ENCODE measurements at regions not wholly inside any gene's neighbourhood (a gene's known extent, or its start where the extent isn't known, plus 50 kb on each side); places are given as distances from the start of the nearest gene placed in this dataset.

DNA sequence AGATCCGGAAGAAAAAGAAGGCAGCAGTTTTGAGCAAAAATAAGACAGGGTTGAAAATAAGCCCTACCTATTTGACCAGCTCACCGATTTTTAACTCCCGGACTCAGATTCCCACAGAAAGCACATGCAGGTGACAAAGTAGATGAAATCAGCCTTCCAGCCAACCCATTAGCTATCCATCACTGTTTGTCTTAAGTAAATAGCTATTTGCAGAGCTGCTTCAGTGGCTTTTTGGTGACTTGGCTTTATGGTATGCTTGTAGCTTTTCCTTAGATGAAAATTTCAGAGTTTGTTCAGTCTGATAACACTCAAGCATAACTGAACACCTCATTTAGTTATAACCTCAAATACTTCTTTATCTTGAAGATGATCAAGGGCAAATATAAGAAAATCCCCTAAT, 192.6 kb downstream of the HIPK3 start:
- POLR2A ChIA-PET, result no interaction called here
- TF ChIP-seq, protein P1, sequence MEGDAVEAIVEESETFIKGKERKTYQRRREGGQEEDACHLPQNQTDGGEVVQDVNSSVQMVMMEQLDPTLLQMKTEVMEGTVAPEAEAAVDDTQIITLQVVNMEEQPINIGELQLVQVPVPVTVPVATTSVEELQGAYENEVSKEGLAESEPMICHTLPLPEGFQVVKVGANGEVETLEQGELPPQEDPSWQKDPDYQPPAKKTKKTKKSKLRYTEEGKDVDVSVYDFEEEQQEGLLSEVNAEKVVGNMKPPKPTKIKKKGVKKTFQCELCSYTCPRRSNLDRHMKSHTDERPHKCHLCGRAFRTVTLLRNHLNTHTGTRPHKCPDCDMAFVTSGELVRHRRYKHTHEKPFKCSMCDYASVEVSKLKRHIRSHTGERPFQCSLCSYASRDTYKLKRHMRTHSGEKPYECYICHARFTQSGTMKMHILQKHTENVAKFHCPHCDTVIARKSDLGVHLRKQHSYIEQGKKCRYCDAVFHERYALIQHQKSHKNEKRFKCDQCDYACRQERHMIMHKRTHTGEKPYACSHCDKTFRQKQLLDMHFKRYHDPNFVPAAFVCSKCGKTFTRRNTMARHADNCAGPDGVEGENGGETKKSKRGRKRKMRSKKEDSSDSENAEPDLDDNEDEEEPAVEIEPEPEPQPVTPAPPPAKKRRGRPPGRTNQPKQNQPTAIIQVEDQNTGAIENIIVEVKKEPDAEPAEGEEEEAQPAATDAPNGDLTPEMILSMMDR (IDR thresholded peaks at IDR 0.05), result no peak
- intact Hi-C loops (cut with micrococcal nuclease), result no loop called here
- no peaks in the 10 kb centered on the region for H3K4me1 Mint-ChIP-seq (ENCODE audit: low read depth)
- H3K27me3 Mint-ChIP-seq, result peaks cover 3% of the 10 kb centered on the region
- H3K36me3 Mint-ChIP-seq (ENCODE audit: low read depth), result no peaks in the 10 kb centered on the region
- H3K27ac Mint-ChIP-seq, result no peak overlapping the region
- ATAC-seq, result no peak
- CTCF ChIA-PET, result no interaction called here
- DNase-seq, result no peak
- no peaks in the 10 kb centered on the region for H3K9me3 Mint-ChIP-seq
- H3K4me3 Mint-ChIP-seq, result no peak overlapping the region

DNA sequence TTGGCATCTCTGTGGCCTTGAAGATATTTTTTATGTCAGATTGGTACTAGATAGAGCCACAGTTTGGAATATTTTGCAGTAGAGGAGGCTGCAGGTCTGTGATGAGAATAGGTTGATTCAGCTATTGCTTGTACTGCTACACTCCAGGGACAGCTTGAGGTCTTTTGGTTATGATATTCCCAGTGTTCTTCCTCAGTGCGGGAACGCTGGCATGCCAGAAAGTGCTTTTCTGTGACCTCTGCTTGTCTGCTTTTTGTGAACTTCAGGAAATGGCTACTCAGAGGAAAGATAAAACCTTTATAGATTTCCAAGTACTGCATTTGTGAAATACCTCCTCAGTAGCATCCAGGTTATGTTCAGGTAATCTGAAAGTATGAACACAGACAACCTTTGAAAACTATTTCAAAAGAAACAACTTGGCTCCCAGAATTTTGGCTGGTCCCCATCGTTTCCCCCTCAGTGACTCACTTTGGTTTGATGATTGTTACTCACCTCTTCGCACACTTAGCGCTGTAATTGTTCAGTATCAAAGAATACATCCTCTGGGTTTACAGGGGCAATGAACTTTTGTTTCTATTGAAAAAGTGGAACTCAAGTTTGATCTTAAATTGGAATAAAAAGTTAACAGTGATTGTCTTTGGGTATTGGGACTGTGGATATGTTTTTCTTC, 191.4 kb downstream of the HIPK3 start:
- no peaks in the 10 kb centered on the region for H3K9me3 Mint-ChIP-seq
- no peak overlapping the region for H3K4me3 Mint-ChIP-seq
- ChIA-PET CTCF (no interaction called here), POLR2A (no interaction called here)
- no peak overlapping the region for H3K27ac Mint-ChIP-seq
- H3K4me1 Mint-ChIP-seq (ENCODE audit: low read depth), result no peaks in the 10 kb centered on the region
- DNase-seq (no peak), ATAC-seq (no peak)
- H3K27me3 Mint-ChIP-seq, result peaks cover 2% of the 10 kb centered on the region
- intact Hi-C loops (cut with micrococcal nuclease), result no loop called here
- H3K36me3 Mint-ChIP-seq (ENCODE audit: low read depth), result no peaks in the 10 kb centered on the region
- TF ChIP-seq, protein P1 (IDR thresholded peaks at IDR 0.05), result no peak

DNA sequence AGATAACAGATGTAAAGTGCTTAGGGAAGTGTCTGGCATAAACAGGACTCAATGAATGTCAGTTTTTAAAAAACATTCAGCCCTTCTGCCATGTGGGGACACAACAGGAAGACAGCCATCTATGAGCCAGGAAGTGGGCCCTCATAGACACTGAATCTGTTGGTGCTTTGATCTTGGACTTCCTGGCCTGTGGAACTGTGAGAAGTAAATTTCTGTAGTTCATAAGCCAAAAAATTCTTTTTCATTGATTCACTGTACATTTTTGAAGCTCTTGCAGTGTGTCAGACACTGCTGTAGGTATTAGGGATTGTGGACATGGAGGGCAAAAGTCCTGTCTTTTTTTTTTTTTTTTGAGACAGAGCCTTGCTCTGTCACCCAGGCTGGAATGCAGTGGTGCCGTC, 188.6 kb downstream of the HIPK3 start:
- Mint-ChIP-seq H3K36me3 (ENCODE audit: low read depth) (no peaks in the 10 kb centered on the region), H3K4me3 (no peak overlapping the region), H3K27me3 (peaks cover 5% of the 10 kb centered on the region), H3K9me3 (no peaks in the 10 kb centered on the region), H3K4me1 (ENCODE audit: low read depth) (no peaks in the 10 kb centered on the region), H3K27ac (no peak overlapping the region)
- TF ChIP-seq, protein P1 (IDR thresholded peaks at IDR 0.05), result no peak
- ATAC-seq (no peak), DNase-seq (no peak)
- intact Hi-C loops (cut with micrococcal nuclease), result no loop called here
- ChIA-PET POLR2A (no interaction called here), CTCF (interaction anchor here (1.6 kb wide), 1 partner anchor 9 kb away, joined by 5 read pairs; no protein-coding TSS in a partner anchor)

DNA sequence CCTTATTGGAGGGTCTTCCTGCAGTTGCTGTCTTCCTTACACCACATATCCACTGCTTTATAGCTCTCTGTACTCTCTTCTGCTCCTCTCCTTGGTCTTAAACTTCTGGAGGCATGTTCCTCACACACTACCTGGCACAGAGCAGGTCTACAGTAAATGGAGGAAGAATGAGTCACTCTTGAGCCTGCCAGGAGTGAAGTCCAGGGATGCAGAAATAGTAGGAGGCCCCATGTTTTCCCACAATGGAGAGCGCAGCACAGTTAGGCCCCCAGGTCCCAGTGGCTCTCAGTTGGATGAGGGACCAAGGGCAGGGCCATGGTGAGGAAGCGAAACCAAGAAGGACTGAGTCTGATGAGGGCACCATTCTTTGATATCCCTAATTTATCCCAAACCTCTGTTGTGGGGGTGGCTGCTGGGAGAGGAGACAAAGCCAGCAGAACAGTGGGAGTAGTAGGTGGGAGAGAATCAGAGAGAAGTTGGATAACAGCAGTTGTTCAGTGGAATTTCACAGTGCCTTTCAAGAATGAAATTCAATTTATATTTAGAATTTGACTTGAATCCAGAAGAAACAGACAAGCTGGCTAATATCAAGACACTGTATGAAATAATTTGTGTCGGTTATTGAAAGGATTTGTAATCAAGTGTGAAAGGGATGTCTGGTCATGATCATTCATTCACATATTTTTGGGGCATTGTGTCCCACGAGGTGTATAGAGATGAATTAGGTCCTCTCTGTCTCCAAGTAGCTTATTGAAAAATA, 187.8 kb downstream of the HIPK3 start:
- Mint-ChIP-seq H3K4me3 (no peak overlapping the region), H3K27me3 (peaks cover 5% of the 10 kb centered on the region), H3K27ac (no peak overlapping the region), H3K36me3 (ENCODE audit: low read depth) (no peaks in the 10 kb centered on the region), H3K4me1 (ENCODE audit: low read depth) (no peaks in the 10 kb centered on the region), H3K9me3 (no peaks in the 10 kb centered on the region)
- TF ChIP-seq, protein P1 (IDR thresholded peaks at IDR 0.05), result no peak
- ATAC-seq (no peak), DNase-seq (no peak)
- ChIA-PET POLR2A (no interaction called here), CTCF (interaction anchor here (1.6 kb wide), 1 partner anchor 9 kb away, joined by 5 read pairs; no protein-coding TSS in a partner anchor)
- intact Hi-C loops (cut with micrococcal nuclease), result no loop called here

DNA sequence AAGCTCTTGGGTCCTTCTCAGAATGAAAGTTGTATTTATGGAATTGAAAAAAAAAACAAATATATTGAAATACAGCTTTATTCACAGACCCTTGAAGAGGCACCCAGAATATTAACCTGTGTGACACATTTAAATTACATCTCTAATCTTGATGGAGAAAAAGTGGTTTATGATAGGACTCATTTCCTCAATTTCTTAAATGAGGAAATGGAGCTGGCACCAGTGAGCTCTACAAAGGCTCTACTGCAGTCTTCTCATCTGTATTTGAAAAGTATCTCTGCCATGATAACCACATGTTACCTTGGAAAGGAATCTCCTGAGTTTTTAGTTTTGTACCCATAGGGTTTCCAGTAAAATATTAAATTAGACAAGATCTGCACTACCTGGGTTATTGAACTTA, 186.5 kb downstream of the HIPK3 start:
- DNase-seq, result no peak
- ChIA-PET POLR2A (interaction anchor here (1.0 kb wide), 1 partner anchor 1645 kb away, joined by 3 read pairs; no protein-coding TSS in a partner anchor), CTCF (interaction anchor here (1.1 kb wide), 1 partner anchor 13 kb away, joined by 4 read pairs; no protein-coding TSS in a partner anchor)
- Mint-ChIP-seq H3K4me3 (no peak overlapping the region), H3K27ac (no peak overlapping the region), H3K4me1 (ENCODE audit: low read depth) (no peaks in the 10 kb centered on the region), H3K9me3 (no peaks in the 10 kb centered on the region), H3K36me3 (ENCODE audit: low read depth) (no peaks in the 10 kb centered on the region), H3K27me3 (peaks cover 5% of the 10 kb centered on the region)
- TF ChIP-seq, protein P1 (IDR thresholded peaks at IDR 0.05), result no peak
- no peak for ATAC-seq
- intact Hi-C loops (cut with micrococcal nuclease), result no loop called here
